Germinal center (tissue), 1 donor: ENCODE measurements at regions not wholly inside any gene's neighbourhood (a gene's known extent, or its start where the extent isn't known, plus 50 kb on each side); places are given as distances from the start of the nearest gene placed in this dataset.
"Not testable (repeated sequence)": the region's sequence is repeated elsewhere in the genome, so short reads cannot be mapped to it uniquely, and the experiment has no call there.

Experiments
- DNase-seq: peaks from one replicate; pipeline ENCODE4 v3.0.0; 2012; ENCODE audit warnings: mixed read lengths, low spot score

GRCh38 chr12:77220586-77220985 is 155.2 kb upstream of the E2F7 start:
- no peak for DNase-seq

- no peak for DNase-seq
Observed at GRCh38 chr12:77218278-77218677, 152.9 kb upstream of the E2F7 start.

- not testable (repeated sequence) for DNase-seq
Observed at GRCh38 chr12:77216136-77216535, 150.8 kb upstream of the E2F7 start.

- no peak for DNase-seq
Observed at GRCh38 chr12:77214136-77214535, 148.8 kb upstream of the E2F7 start.

- no peak for DNase-seq
Observed at GRCh38 chr12:77213319-77213718, 147.9 kb upstream of the E2F7 start.

- DNase-seq: no peak
Observed at GRCh38 chr12:77210724-77211123, 145.4 kb upstream of the E2F7 start.

- DNase-seq: no peak
Observed at GRCh38 chr12:77204083-77204482, 138.7 kb upstream of the E2F7 start.

- DNase-seq: no peak
Observed at GRCh38 chr12:77202457-77203060, 137.2 kb upstream of the E2F7 start.

GRCh38 chr12:77189901-77190416 is 124.6 kb upstream of the E2F7 start:
- no peak for DNase-seq

GRCh38 chr12:77189458-77189857 is 124.1 kb upstream of the E2F7 start:
- DNase-seq: no peak

- no peak for DNase-seq
Observed at GRCh38 chr12:77179515-77179914, 114.1 kb upstream of the E2F7 start.

GRCh38 chr12:77167801-77168200 is 102.4 kb upstream of the E2F7 start:
- no peak for DNase-seq

- no peak for DNase-seq
Observed at GRCh38 chr12:77166696-77167095, 101.3 kb upstream of the E2F7 start.

- DNase-seq: no peak
Observed at GRCh38 chr12:77163074-77164038, 98.0 kb upstream of the E2F7 start.

GRCh38 chr12:77161944-77162343 is 96.6 kb upstream of the E2F7 start:
- DNase-seq: no peak

GRCh38 chr12:77160931-77161330 is 95.6 kb upstream of the E2F7 start:
- no peak for DNase-seq

- DNase-seq: no peak
Observed at GRCh38 chr12:77153706-77154105, 88.3 kb upstream of the E2F7 start.

GRCh38 chr12:77152623-77153193 is 87.3 kb upstream of the E2F7 start:
- DNase-seq: no peak

- DNase-seq: no peak
Observed at GRCh38 chr12:77151030-77151429, 85.7 kb upstream of the E2F7 start.

GRCh38 chr12:77133566-77133965 is 68.2 kb upstream of the E2F7 start:
- no peak for DNase-seq

- DNase-seq: no peak
Observed at GRCh38 chr12:77131977-77132490, 66.7 kb upstream of the E2F7 start.

- DNase-seq: no peak
Observed at GRCh38 chr12:77130193-77130592, 64.8 kb upstream of the E2F7 start.

GRCh38 chr12:77124767-77125166 is 59.4 kb upstream of the E2F7 start:
- no peak for DNase-seq
